GM18499 (cell line): ENCODE measurements at regions not wholly inside any gene's neighbourhood (a gene's known extent, or its start where the extent isn't known, plus 50 kb on each side); places are given as distances from the start of the nearest gene placed in this dataset.

Experiments used
- ATAC-seq: cut with Tn5 transposase; IDR thresholded peaks from one replicate; pipeline ENCODE4 v1.9.1; 2021; ENCODE audit warnings: moderate number of reproducible peaks; ENCODE audit not compliant: insufficient read depth, unreplicated experiment

GRCh38 chr2:67927501-67927900 is 135.3 kb downstream of the C1D start:
- ATAC-seq = no peak

DNA sequence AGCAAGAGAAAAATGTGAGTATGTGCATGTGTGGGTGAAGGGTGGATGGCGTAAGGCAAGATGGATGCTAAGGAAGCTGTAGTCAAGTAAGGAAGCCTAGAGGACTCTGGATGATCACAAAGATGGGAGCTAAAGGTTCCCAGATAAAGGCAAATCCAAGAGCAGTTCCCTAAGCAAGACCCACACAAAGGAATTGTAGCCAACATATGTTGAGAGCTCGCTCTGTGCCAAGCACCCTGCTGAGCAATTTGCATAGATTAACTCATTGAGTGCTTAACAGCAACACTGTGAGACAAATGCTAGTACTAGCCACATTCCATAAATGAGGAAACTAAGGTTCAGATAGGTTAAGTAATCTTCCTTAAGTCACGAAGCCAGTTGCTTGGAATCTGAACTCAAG is 132.6 kb downstream of the C1D start:
- ATAC-seq = no peak

DNA sequence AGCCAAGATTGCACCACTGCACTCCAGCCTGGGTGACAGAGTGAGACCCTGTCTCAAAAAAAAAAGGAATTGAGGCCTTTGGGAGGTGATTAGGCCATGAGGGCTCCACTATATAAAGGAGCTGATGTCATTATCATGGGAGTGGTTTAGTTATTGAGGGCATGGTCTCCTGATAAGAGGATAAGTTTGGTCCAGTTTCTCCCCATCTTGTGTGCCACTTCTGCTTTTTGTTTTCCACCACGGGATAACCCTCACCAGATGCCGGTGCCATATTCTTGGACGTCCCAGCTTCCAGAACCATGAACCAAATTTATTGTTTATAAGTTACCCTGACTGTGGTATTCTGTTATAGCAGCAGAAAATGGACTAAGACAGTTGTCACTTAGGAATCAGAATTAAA is 125.8 kb downstream of the C1D start:
- no peak for ATAC-seq

DNA sequence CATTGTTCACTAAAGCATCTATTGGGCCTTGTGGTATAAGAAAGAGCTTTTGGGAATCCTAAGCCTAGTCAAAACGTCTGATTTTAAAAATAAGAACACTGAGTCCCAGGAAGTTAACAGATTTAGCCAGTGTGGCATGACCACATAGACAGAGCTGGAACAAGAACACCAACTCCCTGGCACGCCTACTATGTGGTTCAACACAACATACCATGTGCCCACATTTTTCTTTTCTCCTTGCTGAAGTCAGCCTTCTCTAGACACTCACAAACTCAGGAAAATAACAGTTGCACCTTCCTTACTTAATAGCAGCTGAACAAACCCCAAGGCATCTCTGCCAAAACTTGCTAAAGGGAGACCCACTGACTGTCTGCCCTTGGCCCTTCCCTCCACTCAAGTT is 124.8 kb downstream of the C1D start:
- no peak for ATAC-seq

DNA sequence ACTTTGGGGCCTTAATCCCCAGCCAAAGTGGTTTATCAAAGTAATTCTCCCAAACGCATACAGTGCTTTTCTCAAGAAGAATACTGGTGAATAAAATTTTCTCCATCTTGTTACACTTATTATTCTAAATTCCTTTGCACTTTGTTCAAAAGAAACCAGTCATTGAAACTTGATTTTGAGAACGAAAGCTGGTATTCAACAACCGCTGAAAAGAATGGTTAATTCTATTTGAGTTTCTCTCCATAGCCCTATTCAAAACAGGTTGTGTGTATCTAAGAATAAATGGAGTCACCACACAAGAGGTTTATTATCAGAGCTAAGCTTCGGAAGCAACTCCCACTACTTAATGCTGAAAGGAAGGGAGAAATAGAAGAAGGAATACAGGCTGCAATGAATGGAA is 117.7 kb downstream of the C1D start:
- no peak for ATAC-seq

DNA sequence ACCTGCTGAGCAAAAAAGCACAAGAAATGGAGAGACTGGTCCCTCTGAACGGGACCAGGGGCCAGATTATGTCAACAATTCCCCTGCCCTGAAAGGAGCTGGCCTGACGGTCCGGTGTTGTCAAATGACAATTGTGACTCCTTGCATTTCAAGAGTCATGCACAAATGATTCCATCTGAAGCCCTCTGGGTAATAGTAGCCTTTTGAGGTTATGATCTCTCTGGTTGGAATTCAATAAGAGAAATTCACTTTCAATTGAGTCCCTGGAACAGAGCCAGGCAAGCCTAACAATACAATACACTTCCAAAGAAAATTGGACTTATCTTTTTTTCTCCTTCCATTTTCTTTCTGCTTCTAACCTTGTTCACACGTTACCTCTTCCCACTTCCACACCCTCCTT is 116.9 kb downstream of the C1D start:
- no peak for ATAC-seq

DNA sequence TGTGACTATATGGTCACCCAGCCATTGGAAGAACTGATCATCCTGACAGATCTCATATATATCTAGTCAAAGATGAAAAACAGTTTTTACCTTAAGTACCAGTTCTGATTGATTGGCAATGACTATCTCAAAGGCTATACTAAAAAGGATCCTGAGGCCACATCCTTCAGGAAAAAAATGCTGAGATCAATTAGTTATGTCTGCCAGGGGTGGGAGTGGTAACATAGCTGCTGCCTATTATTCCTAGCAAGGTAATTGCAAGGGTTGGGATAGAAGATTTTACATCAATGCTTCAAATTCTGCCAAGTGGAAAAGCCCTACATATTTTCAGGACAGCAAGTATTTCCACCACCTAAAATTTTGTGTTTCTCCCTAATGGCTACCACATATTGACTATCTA is 114.7 kb downstream of the C1D start:
- no peak for ATAC-seq

GRCh38 chr2:67948506-67948905 is 114.3 kb downstream of the C1D start:
- no peak for ATAC-seq

- ATAC-seq = no peak
These were observed 112.8 kb downstream of the C1D start for GRCh38 chr2:67950018-67950417.

GRCh38 chr2:67950919-67951318 is 111.9 kb downstream of the C1D start:
- ATAC-seq = no peak

DNA sequence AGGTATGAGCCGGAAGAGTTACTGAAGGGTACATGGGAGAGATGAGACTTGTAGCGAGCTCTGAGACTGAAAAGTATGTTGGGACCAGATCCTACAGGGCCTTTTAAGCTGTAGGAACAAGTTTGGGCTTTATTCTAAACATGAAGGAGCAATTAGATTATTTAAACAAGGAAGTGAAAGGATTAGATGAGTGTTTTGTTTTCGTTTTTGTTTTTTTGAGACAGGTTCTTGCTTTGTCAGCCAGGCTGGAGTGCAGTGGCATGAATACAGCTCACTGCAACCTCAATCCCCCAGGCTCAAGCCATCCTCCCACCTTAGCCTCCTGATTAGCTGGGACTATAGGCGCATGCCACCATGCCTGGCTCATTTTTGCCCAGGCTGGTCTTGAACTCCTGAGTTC is 110.7 kb downstream of the C1D start:
- ATAC-seq = peak; percentile 62

GRCh38 chr2:67954093-67954748 is 108.6 kb downstream of the C1D start:
- no peak for ATAC-seq

GRCh38 chr2:67955748-67956603 is 106.8 kb downstream of the C1D start:
- ATAC-seq = no peak

DNA sequence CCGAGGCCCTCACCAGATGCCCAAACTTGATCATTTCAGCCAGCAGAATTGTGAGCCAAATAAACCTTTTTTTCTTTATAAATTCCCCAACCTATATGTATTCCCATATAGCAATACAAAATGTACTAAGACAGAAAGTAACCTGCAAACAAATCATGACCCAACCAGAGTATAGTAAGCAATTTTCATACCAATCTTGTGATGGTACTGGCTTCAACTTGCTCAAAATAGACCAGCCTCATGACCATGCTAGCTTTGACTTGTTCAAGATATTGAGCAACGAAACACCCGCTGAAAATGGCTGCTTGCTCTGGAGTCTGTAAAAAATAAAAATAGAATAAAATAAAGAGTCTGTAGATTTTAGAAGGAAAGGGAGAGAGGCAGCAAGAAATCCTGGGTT is 97.6 kb downstream of the C1D start:
- ATAC-seq = no peak

DNA sequence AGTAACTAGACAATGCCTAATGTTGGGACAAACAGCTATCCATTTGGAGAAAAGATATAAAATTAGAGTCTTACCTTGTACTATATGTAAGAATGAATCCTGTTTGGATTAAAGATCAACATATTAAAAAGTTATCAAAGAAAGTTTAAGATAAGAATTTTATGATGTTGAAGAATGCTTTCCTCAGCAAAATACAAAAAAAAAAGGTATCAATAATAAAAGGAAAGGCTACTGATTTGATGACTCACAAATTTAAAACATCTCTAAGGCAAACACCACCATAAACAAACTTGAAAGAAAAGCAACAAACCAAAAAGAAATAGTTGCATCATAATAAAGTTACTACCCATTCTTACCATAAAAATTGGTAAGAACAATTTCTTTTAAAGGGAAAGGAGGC is 92.7 kb downstream of the C1D start:
- no peak for ATAC-seq

DNA sequence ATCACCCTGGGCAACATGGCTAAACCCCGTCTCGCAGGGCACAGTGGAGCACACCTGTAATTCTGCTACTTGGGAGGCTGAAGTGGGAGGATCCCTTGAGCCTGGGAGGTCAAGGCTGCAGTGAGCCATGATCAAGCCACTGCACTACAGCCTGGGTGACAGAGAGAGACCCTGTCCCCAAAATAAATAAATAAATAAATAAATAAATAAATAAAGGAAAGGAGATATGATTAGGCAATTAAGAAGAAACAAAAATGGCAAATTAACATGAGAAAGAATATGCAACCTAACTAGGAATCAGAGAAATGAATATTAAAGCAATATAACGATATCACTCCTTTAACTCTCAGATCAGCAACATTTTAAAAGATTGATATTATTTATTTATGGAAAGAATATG is 92.3 kb downstream of the C1D start:
- ATAC-seq = no peak

- ATAC-seq = no peak
These were observed 88.0 kb downstream of the C1D start for GRCh38 chr2:67974559-67975430.

DNA sequence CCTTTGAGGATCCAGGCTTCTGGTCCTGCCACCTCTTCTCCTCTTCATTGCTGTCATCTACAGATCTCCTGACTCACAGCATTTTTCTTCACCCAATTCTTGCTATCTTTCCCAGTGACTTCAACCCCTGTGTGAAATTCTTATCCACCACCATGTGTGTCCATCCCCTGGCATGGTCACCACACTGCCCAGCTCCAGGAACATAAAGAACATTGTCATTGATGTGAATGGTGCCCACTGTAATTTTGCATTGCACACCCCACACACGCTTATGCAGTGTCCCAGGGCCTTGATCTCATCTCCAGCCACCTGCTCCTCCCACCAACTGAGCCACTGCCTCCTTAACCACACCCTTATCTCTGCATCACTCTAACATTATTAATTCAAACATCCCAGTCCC is 85.3 kb downstream of the C1D start:
- ATAC-seq = no peak

- ATAC-seq = no peak
These were observed 79.8 kb downstream of the C1D start for GRCh38 chr2:67982956-67983355.

DNA sequence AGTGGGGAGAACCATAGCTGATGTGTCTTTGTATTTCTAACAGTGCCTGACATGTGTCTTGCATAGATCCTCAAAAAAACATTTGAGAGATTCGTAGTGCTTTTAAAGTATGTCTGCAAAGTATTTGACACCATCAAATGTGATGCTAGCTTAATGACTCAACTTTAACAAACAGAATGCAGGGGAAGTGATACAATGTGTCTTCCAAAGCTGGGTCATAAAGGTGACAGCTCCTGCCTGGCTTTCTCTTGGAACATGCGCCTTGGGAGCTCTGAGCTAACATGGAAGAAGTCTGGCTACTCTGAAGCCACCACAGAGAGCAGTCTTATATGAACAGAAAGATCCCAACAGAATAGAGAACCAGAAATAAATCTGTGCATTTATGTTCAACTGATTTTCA is 78.2 kb downstream of the C1D start:
- ATAC-seq = no peak

DNA sequence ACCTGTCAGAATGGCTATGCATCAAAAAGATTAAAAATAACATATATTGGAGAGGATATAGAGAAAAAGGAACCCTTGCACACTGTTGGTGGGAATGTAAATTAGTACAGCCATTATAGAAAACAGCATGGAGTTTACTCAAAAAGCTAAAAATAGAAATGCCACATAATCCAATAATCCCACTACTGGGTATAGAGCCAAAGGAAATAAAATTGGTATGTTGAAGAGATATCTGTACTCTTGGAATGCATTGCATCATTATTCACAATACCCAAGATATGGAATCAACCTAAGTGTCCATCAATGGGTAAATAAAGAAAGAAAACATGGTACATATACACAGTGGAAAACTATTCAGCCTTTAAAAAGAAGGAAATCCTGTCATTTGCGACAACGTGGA is 77.2 kb downstream of the C1D start:
- ATAC-seq = no peak
